ENCODE measurements at regions not wholly inside any gene's neighbourhood (a gene's known extent, or its start where the extent isn't known, plus 50 kb on each side); places are given as distances from the start of the nearest gene placed in this dataset.

DNA sequence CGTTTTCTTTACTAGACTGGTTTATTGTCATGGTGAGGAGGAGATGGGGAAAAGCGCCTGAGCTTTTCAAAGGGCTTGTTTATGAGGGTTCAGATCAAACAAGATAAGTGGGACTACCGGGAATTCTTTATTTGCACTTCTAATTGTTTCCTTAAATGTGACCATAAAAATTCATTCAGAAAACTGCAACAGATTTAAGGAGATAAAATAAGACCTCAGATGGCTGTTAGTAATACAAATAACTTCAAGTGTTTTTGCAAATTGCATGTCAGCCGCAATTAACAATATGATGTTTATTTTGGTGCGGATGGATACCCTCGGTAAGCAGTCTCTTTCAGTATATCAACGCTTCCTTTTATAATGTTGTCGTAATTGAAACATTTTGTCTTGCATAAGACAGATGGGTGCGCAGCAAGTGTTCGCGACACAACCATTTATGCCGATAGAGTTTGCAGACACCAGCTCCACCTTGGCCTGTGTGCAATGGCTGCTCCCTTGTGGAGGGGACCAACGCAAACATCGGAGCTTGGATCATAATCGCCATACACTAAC, 151.0 kb downstream of the C4orf33 start:
- Histone ChIP-seq H2AFZ (ENCODE audit: low read depth, low read length) (no peak overlapping the region), H3K36me3 (replicated peaks; ENCODE audit: low read depth, low read length) (no peaks in the 10 kb centered on the region)
- TF ChIP-seq EZH2phosphoT487 (IDR thresholded peaks at IDR 0.05; ENCODE audit: low read depth), result no peak
- TF ChIP-seq, protein P1, sequence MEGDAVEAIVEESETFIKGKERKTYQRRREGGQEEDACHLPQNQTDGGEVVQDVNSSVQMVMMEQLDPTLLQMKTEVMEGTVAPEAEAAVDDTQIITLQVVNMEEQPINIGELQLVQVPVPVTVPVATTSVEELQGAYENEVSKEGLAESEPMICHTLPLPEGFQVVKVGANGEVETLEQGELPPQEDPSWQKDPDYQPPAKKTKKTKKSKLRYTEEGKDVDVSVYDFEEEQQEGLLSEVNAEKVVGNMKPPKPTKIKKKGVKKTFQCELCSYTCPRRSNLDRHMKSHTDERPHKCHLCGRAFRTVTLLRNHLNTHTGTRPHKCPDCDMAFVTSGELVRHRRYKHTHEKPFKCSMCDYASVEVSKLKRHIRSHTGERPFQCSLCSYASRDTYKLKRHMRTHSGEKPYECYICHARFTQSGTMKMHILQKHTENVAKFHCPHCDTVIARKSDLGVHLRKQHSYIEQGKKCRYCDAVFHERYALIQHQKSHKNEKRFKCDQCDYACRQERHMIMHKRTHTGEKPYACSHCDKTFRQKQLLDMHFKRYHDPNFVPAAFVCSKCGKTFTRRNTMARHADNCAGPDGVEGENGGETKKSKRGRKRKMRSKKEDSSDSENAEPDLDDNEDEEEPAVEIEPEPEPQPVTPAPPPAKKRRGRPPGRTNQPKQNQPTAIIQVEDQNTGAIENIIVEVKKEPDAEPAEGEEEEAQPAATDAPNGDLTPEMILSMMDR (IDR thresholded peaks at IDR 0.05; ENCODE audit: low read depth, low read length), result no peak

GRCh38 chr4:129248621-129249020, 152.7 kb downstream of the C4orf33 start:
- H3K9ac ChIP-seq (ENCODE audit: low read length), result no peak overlapping the region
- no peaks in the 10 kb centered on the region for H3K4me1 ChIP-seq (ENCODE audit: low read length)
- no peak overlapping the region for H3K4me3 ChIP-seq (ENCODE audit: low read length)
- H4K20me1 ChIP-seq (ENCODE audit: insufficient read depth, low read length), result no peaks in the 10 kb centered on the region
- no peaks in the 10 kb centered on the region for H3K27me3 ChIP-seq (ENCODE audit: low read depth, low read length)
- H3K27ac ChIP-seq (ENCODE audit: low read length), result no peak overlapping the region
- H3K4me2 ChIP-seq (ENCODE audit: low read length), result no peak overlapping the region
- H2AFZ ChIP-seq (ENCODE audit: low read depth, low read length), result no peak overlapping the region
- TF ChIP-seq EZH2phosphoT487 (IDR thresholded peaks at IDR 0.05; ENCODE audit: low read depth), result no peak
- TF ChIP-seq, protein P1 (IDR thresholded peaks at IDR 0.05; ENCODE audit: low read depth, low read length), result no peak
- H3K9me3 ChIP-seq (ENCODE audit: insufficient read depth, low read length), result no peaks in the 10 kb centered on the region
- no peaks in the 10 kb centered on the region for H3K79me2 ChIP-seq (ENCODE audit: low read length)
- no peaks in the 10 kb centered on the region for H3K36me3 ChIP-seq (replicated peaks; ENCODE audit: low read depth, low read length)

More for the DNA sequence above, 151.0 kb downstream of the C4orf33 start:
- H3K27ac ChIP-seq (ENCODE audit: low read length), result no peak overlapping the region
- no peaks in the 10 kb centered on the region for H4K20me1 ChIP-seq (ENCODE audit: insufficient read depth, low read length)
- H3K4me3 ChIP-seq (ENCODE audit: low read length), result no peak overlapping the region
- H3K9me3 ChIP-seq (ENCODE audit: insufficient read depth, low read length), result no peaks in the 10 kb centered on the region
- H3K9ac ChIP-seq (ENCODE audit: low read length), result no peak overlapping the region
- no peak overlapping the region for H3K4me2 ChIP-seq (ENCODE audit: low read length)
- no peaks in the 10 kb centered on the region for H3K4me1 ChIP-seq (ENCODE audit: low read length)
- no peaks in the 10 kb centered on the region for H3K27me3 ChIP-seq (ENCODE audit: low read depth, low read length)
- H3K79me2 ChIP-seq (ENCODE audit: low read length), result no peaks in the 10 kb centered on the region

DNA sequence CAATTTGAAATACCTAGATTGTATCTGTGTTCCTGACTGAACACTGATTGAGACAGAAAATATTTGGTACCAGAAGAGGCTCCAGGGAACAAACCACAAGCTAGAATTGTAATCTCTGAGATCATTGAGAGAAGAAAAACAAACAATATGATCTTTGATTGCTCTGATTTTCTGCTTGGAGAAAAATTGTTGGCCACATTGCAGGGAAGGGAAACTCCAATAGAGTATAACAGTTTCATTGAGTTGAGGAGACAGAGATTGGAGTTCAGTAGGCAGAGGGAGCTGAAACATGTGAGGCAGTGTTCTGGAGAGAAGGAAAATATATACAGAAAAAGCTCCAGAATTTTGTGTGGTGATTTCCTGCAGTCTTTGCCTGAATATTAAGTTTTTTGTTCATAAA, 158.2 kb downstream of the C4orf33 start:
- H3K4me1 ChIP-seq (ENCODE audit: low read length), result no peaks in the 10 kb centered on the region
- H2AFZ ChIP-seq (ENCODE audit: low read depth, low read length), result no peak overlapping the region
- H3K27ac ChIP-seq (ENCODE audit: low read length), result no peak overlapping the region
- no peaks in the 10 kb centered on the region for H3K36me3 ChIP-seq (replicated peaks; ENCODE audit: low read depth, low read length)
- no peaks in the 10 kb centered on the region for H4K20me1 ChIP-seq (ENCODE audit: insufficient read depth, low read length)
- no peak for TF ChIP-seq EZH2phosphoT487 (IDR thresholded peaks at IDR 0.05; ENCODE audit: low read depth)
- TF ChIP-seq, protein P1 (IDR thresholded peaks at IDR 0.05; ENCODE audit: low read depth, low read length), result no peak
- no peak overlapping the region for H3K4me3 ChIP-seq (ENCODE audit: low read length)
- H3K9ac ChIP-seq (ENCODE audit: low read length), result no peak overlapping the region
- no peaks in the 10 kb centered on the region for H3K79me2 ChIP-seq (ENCODE audit: low read length)
- H3K9me3 ChIP-seq (ENCODE audit: insufficient read depth, low read length), result no peaks in the 10 kb centered on the region
- no peaks in the 10 kb centered on the region for H3K27me3 ChIP-seq (ENCODE audit: low read depth, low read length)
- H3K4me2 ChIP-seq (ENCODE audit: low read length), result no peak overlapping the region

- H3K27me3 ChIP-seq (ENCODE audit: low read depth, low read length), result no peaks in the 10 kb centered on the region
- H3K9me3 ChIP-seq (ENCODE audit: insufficient read depth, low read length), result no peaks in the 10 kb centered on the region
- no peak overlapping the region for H2AFZ ChIP-seq (ENCODE audit: low read depth, low read length)
- no peak overlapping the region for H3K9ac ChIP-seq (ENCODE audit: low read length)
- TF ChIP-seq EZH2phosphoT487 (IDR thresholded peaks at IDR 0.05; ENCODE audit: low read depth), result no peak
- TF ChIP-seq, protein P1 (IDR thresholded peaks at IDR 0.05; ENCODE audit: low read depth, low read length), result no peak
- H3K4me2 ChIP-seq (ENCODE audit: low read length), result no peak overlapping the region
- H3K27ac ChIP-seq (ENCODE audit: low read length), result no peak overlapping the region
- no peaks in the 10 kb centered on the region for H3K36me3 ChIP-seq (replicated peaks; ENCODE audit: low read depth, low read length)
- H3K4me1 ChIP-seq (ENCODE audit: low read length), result no peaks in the 10 kb centered on the region
- no peaks in the 10 kb centered on the region for H4K20me1 ChIP-seq (ENCODE audit: insufficient read depth, low read length)
- no peaks in the 10 kb centered on the region for H3K79me2 ChIP-seq (ENCODE audit: low read length)
- H3K4me3 ChIP-seq (ENCODE audit: low read length), result no peak overlapping the region
Measured at GRCh38 chr4:129254526-129254925, 158.6 kb downstream of the C4orf33 start.

Data from OCI-LY3 (cell line).